ENCODE measurements at regions not wholly inside any gene's neighbourhood (a gene's known extent, or its start where the extent isn't known, plus 50 kb on each side); places are given as distances from the start of the nearest gene placed in this dataset.

- DNase-seq (ENCODE audit: low spot score): no peak
- no peaks in the 10 kb centered on the region for H3K4me1 ChIP-seq (ENCODE audit: control insufficient read depth in 4 of 4, insufficient read depth in 4 of 4, low read length in 3 of 4)
- H3K27ac ChIP-seq (ENCODE audit: low read depth in 1 of 2, low read length in 2 of 2): no peak overlapping the region
- no peaks in the 10 kb centered on the region for H3K36me3 ChIP-seq (ENCODE audit: control insufficient read depth in 4 of 4, insufficient read depth in 3 of 4, low read depth in 1 of 4, low read length in 3 of 4)
- no peak for TF ChIP-seq SP1 (IDR thresholded peaks at IDR 0.05)
- no peak for TF ChIP-seq RAD21 (IDR thresholded peaks at IDR 0.05)
- no peak for TF ChIP-seq NR2F2 (IDR thresholded peaks at IDR 0.05)
- TF ChIP-seq CTCF (IDR thresholded peaks at IDR 0.05; ENCODE audit: low read depth, low read length, missing input control): no peak
- no peak for TF ChIP-seq RXRA (IDR thresholded peaks at IDR 0.05)
- TF ChIP-seq ZBTB33 (IDR thresholded peaks at IDR 0.05): no peak
- TF ChIP-seq TAF1 (conservative IDR thresholded peaks at IDR 0.05): no peak
- no peak for TF ChIP-seq ATF3 (IDR thresholded peaks at IDR 0.05)
- TF ChIP-seq JUND (IDR thresholded peaks at IDR 0.05): no peak
- no peak for TF ChIP-seq REST (IDR thresholded peaks at IDR 0.05)
- no peak for TF ChIP-seq MAX (IDR thresholded peaks at IDR 0.05)
- no peak for TF ChIP-seq GABPA (IDR thresholded peaks at IDR 0.05 in 1 of 2, conservative IDR thresholded peaks at IDR 0.05 in 1 of 2)
- no peak for TF ChIP-seq FOXA1 (IDR thresholded peaks at IDR 0.05)
- no peak for TF ChIP-seq HNF4A (conservative IDR thresholded peaks at IDR 0.05)
- no peak for TF ChIP-seq YY1 (IDR thresholded peaks at IDR 0.05)
- no peak for TF ChIP-seq EGR1 (IDR thresholded peaks at IDR 0.05; ENCODE audit: low read depth in 2 of 2)
- TF ChIP-seq FOXA2 (IDR thresholded peaks at IDR 0.05): no peak
- H3K9me3 ChIP-seq (ENCODE audit: control insufficient read depth in 4 of 4, low read length in 3 of 4): no peaks in the 10 kb centered on the region
- no peak overlapping the region for H3K9ac ChIP-seq (ENCODE audit: low read depth in 1 of 2, low read length in 2 of 2)
- no peaks in the 10 kb centered on the region for H3K27me3 ChIP-seq (ENCODE audit: control insufficient read depth in 4 of 4, insufficient read depth in 4 of 4, low read length in 3 of 4)
- no peak overlapping the region for H3K4me3 ChIP-seq (ENCODE audit: low read depth in 1 of 3, low read length in 3 of 3)
- WGBS: 96% methylated on average over 4 of the region's 4 CpGs
Observed at GRCh38 chr12:89889062-89889461, 180.4 kb upstream of the ATP2B1 start.

- Histone ChIP-seq H3K27me3 (ENCODE audit: control insufficient read depth in 4 of 4, insufficient read depth in 4 of 4, low read length in 3 of 4) (no peaks in the 10 kb centered on the region), H3K4me1 (ENCODE audit: control insufficient read depth in 4 of 4, insufficient read depth in 4 of 4, low read length in 3 of 4) (no peaks in the 10 kb centered on the region), H3K36me3 (ENCODE audit: control insufficient read depth in 4 of 4, insufficient read depth in 3 of 4, low read depth in 1 of 4, low read length in 3 of 4) (no peaks in the 10 kb centered on the region), H3K4me3 (ENCODE audit: low read depth in 1 of 3, low read length in 3 of 3) (no peak overlapping the region), H3K27ac (ENCODE audit: low read depth in 1 of 2, low read length in 2 of 2) (no peak overlapping the region), H3K9me3 (ENCODE audit: control insufficient read depth in 4 of 4, low read length in 3 of 4) (no peaks in the 10 kb centered on the region), H3K9ac (ENCODE audit: low read depth in 1 of 2, low read length in 2 of 2) (no peak overlapping the region)
- TF ChIP-seq MAX (IDR thresholded peaks at IDR 0.05) (no peak), RAD21 (IDR thresholded peaks at IDR 0.05) (no peak), SP1 (IDR thresholded peaks at IDR 0.05) (no peak), JUND (IDR thresholded peaks at IDR 0.05) (no peak), HNF4G (IDR thresholded peaks at IDR 0.05) (no peak), FOXA2 (IDR thresholded peaks at IDR 0.05) (no peak), REST (IDR thresholded peaks at IDR 0.05) (no peak), GABPA (IDR thresholded peaks at IDR 0.05 in 1 of 2, conservative IDR thresholded peaks at IDR 0.05 in 1 of 2) (no peak), CTCF (IDR thresholded peaks at IDR 0.05; ENCODE audit: low read depth, low read length, missing input control) (no peak), YY1 (IDR thresholded peaks at IDR 0.05) (no peak), RXRA (IDR thresholded peaks at IDR 0.05) (no peak)
- no peak for DNase-seq (ENCODE audit: low spot score)
Observed at GRCh38 chr12:89884952-89885351, 176.3 kb upstream of the ATP2B1 start.
